Heart left ventricle (tissue), 16 donors: ENCODE measurements at regions not wholly inside any gene's neighbourhood (a gene's known extent, or its start where the extent isn't known, plus 50 kb on each side); places are given as distances from the start of the nearest gene placed in this dataset.
A peak's percentile ranks its signal among the peaks of the same experiment; 100 is the strongest.

ENCODE experiments used
- ATAC-seq, 4 donors: fragments of 200-7000 bp; cut with Tn5 transposase; one replicate each; pipeline ENCODE4 v1.9.1; 2020 to 2022; ENCODE audit warnings: moderate library complexity in 4 of 4, mild to moderate bottlenecking in 3 of 4, moderate number of reproducible peaks in 1 of 4
- DNase-seq, 5 donors: peaks; one replicate each; pipeline ENCODE4 v3.0.0-alpha.2; 2020
- H3K27ac ChIP-seq, 12 donors: fragments of 200-600 bp; sonication (generic) in 4 of 12; one replicate each; pipeline versions ENCODE4 v1.5.0 to v1.8.0; 2016 to 2022; ENCODE audit warnings: mild to moderate bottlenecking in 2 of 12
- H3K27me3 ChIP-seq, 9 donors: fragments of 200-600 bp; sonication (generic) in 2 of 9; one replicate each; pipeline versions ENCODE4 v1.5.1 to v1.8.0; 2016 to 2022; ENCODE audit warnings: mild to moderate bottlenecking in 3 of 9
- H3K36me3 ChIP-seq, 9 donors: fragments of 200-600 bp; sonication (generic) in 2 of 9; one replicate each; pipeline versions ENCODE4 v1.5.0 to v1.8.0; 2018 to 2022; ENCODE audit warnings: mild to moderate bottlenecking in 2 of 9
- H3K4me1 ChIP-seq, 12 donors: fragments of 200-600 bp; sonication (generic) in 4 of 12; one replicate each; pipeline versions ENCODE4 v1.5.0 to v1.8.0; 2016 to 2022; ENCODE audit warnings: mild to moderate bottlenecking in 3 of 12
- H3K4me3 ChIP-seq, 12 donors: fragments of 200-600 bp; sonication (generic) in 4 of 12; one replicate each; pipeline versions ENCODE4 v1.5.0 to v1.8.0; 2017 to 2022; ENCODE audit warnings: mild to moderate bottlenecking in 9 of 12, moderate library complexity in 4 of 12
- H3K9me3 ChIP-seq, 12 donors: fragments of 200-600 bp; sonication (generic) in 4 of 12; one replicate each; pipeline versions ENCODE4 v1.5.0 to v1.8.0; 2016 to 2022; ENCODE audit warnings: mild to moderate bottlenecking in 1 of 12
- CTCF ChIP-seq, 12 donors: fragments of 200-600 bp; sonication (generic) in 4 of 12; IDR thresholded peaks; one replicate each; pipeline versions ENCODE4 v1.5.0 to v1.8.0; 2018 to 2022; ENCODE audit warnings: antibody characterized with exemption in 12 of 12, mild to moderate bottlenecking in 5 of 12
- POLR2A ChIP-seq, 2 donors: fragments of 450-650 bp; IDR thresholded peaks; one replicate each; pipeline ENCODE4 v1.6.1; 2017; ENCODE audit warnings: antibody characterized with exemption in 2 of 2, mild to moderate bottlenecking in 2 of 2, moderate library complexity in 2 of 2
- WGBS, 4 donors: extraction: QIAGEN DNeasy Blood & Tissue Kit in 2 of 4; methylation state at CpG; one replicate each; pipeline versions ENCODE4 v1.1.5 to v1.1.7; 2013 to 2018; 5-methylcytosine and 5-hydroxymethylcytosine counted together
- intact Hi-C, 10 donors: fragments of 100-400 bp; cut with DNase I; formaldehyde crosslinking; loops; one replicate each; pipeline versions ENCODE4 v1.11.1 to v1.14.2; 2022
- donor health status: ischemic (EF 13 %, LVEDD 7.1; RV severe dilation, severe dysfunction).
- donor health status: healthy with polysubstance abuse.
- donor health status: DM: no; HTN: yes; CAD: no.
- donor health status: DM: no; HTN: no; CAD: no.
- donor health status: ischemic (EF 25% LVEDD 6.9; RV normal size, moderate dysfunction).
- donor health status: ischemic (EF 25% LVEDD 5.7; RV mildly dilated, moderate dysfunction).
- donor health status: healthy.
- donor health status: DM: yes; HTN: yes; CAD: no.
- donor health status: ischemic (EF 35%, LVEDD 5.7; RV mildly dilated, moderate dysfunction).
- donor health status: nonischemic (EF 11% LVEDD 7.7; RV severe dilation, severe dysfunction).
- donor health status: DM: yes; HTN: yes; CAD: no.
- donor health status: PGD.
- donor health status: ischemic (EF 29% LVEDD 5.4; RV normal size, mild dysfunction).
- donor health status: nonischemic (EF 23%, LVEDD 6.1; RV moderate dilation, normal function).

GRCh38 chr2:172281648-172282570, 145.5 kb upstream of the ITGA6 start:
- Histone ChIP-seq H3K27me3 (no peaks in the 10 kb centered on the region), H3K4me3 (no peak overlapping the region), H3K36me3 (no peaks in the 10 kb centered on the region), H3K27ac (peak overlapping the region in 1 of 12 donors; percentile 66), H3K4me1 (peaks cover 0 to 70% (median 25%) of the 10 kb centered on the region in 12 donors), H3K9me3 (peaks cover 0 to 7% (median 0%) of the 10 kb centered on the region in 12 donors)
- TF ChIP-seq CTCF (IDR thresholded peaks at IDR 0.05): no peak
- no peak for TF ChIP-seq POLR2A (IDR thresholded peaks at IDR 0.05)
- WGBS, 4 donors: 73 to 84% (median 78%) methylated on average over 3 of the region's 3 CpGs
- intact Hi-C loops: loop anchor here in 1 of 10 donors (10.0 kb wide), 1 partner anchor 173 kb away; no protein-coding TSS in a partner anchor
- DNase-seq (no peak), ATAC-seq (no peak)

- H3K4me3 ChIP-seq: no peak overlapping the region
- no peak for ATAC-seq
- no peak for TF ChIP-seq POLR2A (IDR thresholded peaks at IDR 0.05)
- TF ChIP-seq CTCF (IDR thresholded peaks at IDR 0.05): no peak
- H3K27ac ChIP-seq: no peak overlapping the region
- WGBS, 4 donors: 80 to 84% (median 82%) methylated on average over 5 of the region's 5 CpGs
- H3K36me3 ChIP-seq: no peaks in the 10 kb centered on the region
- no peak for DNase-seq
- no peaks in the 10 kb centered on the region for H3K27me3 ChIP-seq
- H3K4me1 ChIP-seq: peaks cover 0 to 80% (median 30%) of the 10 kb centered on the region in 12 donors
- intact Hi-C loops: loop anchor here in 1 of 10 donors (10.0 kb wide), 1 partner anchor 172 kb away; no protein-coding TSS in a partner anchor
- H3K9me3 ChIP-seq: no peaks in the 10 kb centered on the region
Observed at GRCh38 chr2:172282944-172283343, 144.4 kb upstream of the ITGA6 start.

GRCh38 chr2:172283476-172283875, 143.9 kb upstream of the ITGA6 start:
- no peak overlapping the region for H3K27ac ChIP-seq
- no peaks in the 10 kb centered on the region for H3K27me3 ChIP-seq
- WGBS, 4 donors: 51 to 78% (median 62%) methylated on average over 4 to 5 of the region's 5 CpGs
- ATAC-seq: no peak
- H3K9me3 ChIP-seq: no peaks in the 10 kb centered on the region
- peaks cover 0 to 85% (median 33%) of the 10 kb centered on the region in 12 donors for H3K4me1 ChIP-seq
- DNase-seq: no peak
- TF ChIP-seq CTCF (IDR thresholded peaks at IDR 0.05): no peak
- no peak for TF ChIP-seq POLR2A (IDR thresholded peaks at IDR 0.05)
- intact Hi-C loops: loop anchor here in 1 of 10 donors (10.0 kb wide), 1 partner anchor 171 kb away; no protein-coding TSS in a partner anchor
- no peak overlapping the region for H3K4me3 ChIP-seq
- H3K36me3 ChIP-seq: no peaks in the 10 kb centered on the region

- WGBS, 4 donors: 87 to 92% (median 91%) methylated on average over 4 of the region's 4 CpGs
- intact Hi-C loops: loop anchor here in 1 of 10 donors (10.0 kb wide), 1 partner anchor 171 kb away; no protein-coding TSS in a partner anchor
- peak overlapping the region in 4 of 12 donors; percentile 32 to 73 (median 46) for H3K27ac ChIP-seq
Observed at GRCh38 chr2:172284209-172284608, 143.2 kb upstream of the ITGA6 start.

More at GRCh38 chr2:172284209-172284608, 143.2 kb upstream of the ITGA6 start:
- ATAC-seq (no peak), DNase-seq (no peak)
- Histone ChIP-seq H3K4me1 (peaks cover 0 to 88% (median 34%) of the 10 kb centered on the region in 12 donors), H3K4me3 (no peak overlapping the region), H3K36me3 (no peaks in the 10 kb centered on the region), H3K27me3 (no peaks in the 10 kb centered on the region), H3K9me3 (no peaks in the 10 kb centered on the region)
- no peak for TF ChIP-seq POLR2A (IDR thresholded peaks at IDR 0.05)
- no peak for TF ChIP-seq CTCF (IDR thresholded peaks at IDR 0.05)
